Right atrium auricular region (tissue), 2 donors: ENCODE measurements at regions not wholly inside any gene's neighbourhood (a gene's known extent, or its start where the extent isn't known, plus 50 kb on each side); places are given as distances from the start of the nearest gene placed in this dataset.

Experiments used
- DNase-seq: peaks from one replicate; pipeline ENCODE4 v3.0.0-alpha.2; 2019; ENCODE audit warnings: low spot score
- H3K27ac ChIP-seq, 2 donors: fragments of 200-600 bp; sonication (generic); 1 replicate in 1 of 2; 2 replicates in 1 of 2; pipeline ENCODE4 v1.5.1; 2016 to 2019
- H3K27me3 ChIP-seq, 2 donors: fragments of 200-600 bp; sonication (generic); one replicate each; pipeline versions ENCODE4 v1.5.1 to v1.6.0; 2017 to 2019
- H3K36me3 ChIP-seq: fragments of 200-600 bp; sonication (generic); one replicate; pipeline ENCODE4 v1.5.1; 2016
- H3K4me1 ChIP-seq, 2 donors: fragments of 200-600 bp; sonication (generic); one replicate each; pipeline versions ENCODE4 v1.5.1 to v1.6.0; 2017 to 2019
- H3K4me3 ChIP-seq, 2 donors: fragments of 200-600 bp; sonication (generic); 1 replicate in 1 of 2; 2 replicates in 1 of 2; pipeline ENCODE4 v1.5.1; 2017 to 2019; ENCODE audit warnings: mild to moderate bottlenecking in 1 of 2, moderate library complexity in 1 of 2
- H3K9me3 ChIP-seq, 2 donors: fragments of 200-600 bp; sonication (generic); one replicate each; pipeline ENCODE4 v1.5.1; 2019
- CTCF ChIP-seq, 2 donors: fragments of 200-600 bp; sonication (generic); IDR thresholded peaks; one replicate each; pipeline ENCODE4 v1.5.1; 2019; ENCODE audit warnings: antibody characterized with exemption in 2 of 2

GRCh38 chr1:214853340-214853739, 229.2 kb upstream of the KCNK2 start:
- H3K4me3 ChIP-seq: no peak overlapping the region
- no peaks in the 10 kb centered on the region for H3K36me3 ChIP-seq
- TF ChIP-seq CTCF (IDR thresholded peaks at IDR 0.05): no peak
- no peaks in the 10 kb centered on the region for H3K4me1 ChIP-seq
- no peak for DNase-seq
- no peak overlapping the region for H3K27ac ChIP-seq
- no peaks in the 10 kb centered on the region for H3K27me3 ChIP-seq
- H3K9me3 ChIP-seq: peaks cover 0 to 10% of the 10 kb centered on the region in 2 donors

- DNase-seq: no peak
- Histone ChIP-seq H3K27ac (no peak overlapping the region), H3K4me3 (no peak overlapping the region), H3K27me3 (no peaks in the 10 kb centered on the region), H3K9me3 (peaks cover 0 to 10% of the 10 kb centered on the region in 2 donors), H3K4me1 (no peaks in the 10 kb centered on the region), H3K36me3 (no peaks in the 10 kb centered on the region)
- TF ChIP-seq CTCF (IDR thresholded peaks at IDR 0.05): no peak
These were observed 228.2 kb upstream of the KCNK2 start for GRCh38 chr1:214854126-214854875.

DNA sequence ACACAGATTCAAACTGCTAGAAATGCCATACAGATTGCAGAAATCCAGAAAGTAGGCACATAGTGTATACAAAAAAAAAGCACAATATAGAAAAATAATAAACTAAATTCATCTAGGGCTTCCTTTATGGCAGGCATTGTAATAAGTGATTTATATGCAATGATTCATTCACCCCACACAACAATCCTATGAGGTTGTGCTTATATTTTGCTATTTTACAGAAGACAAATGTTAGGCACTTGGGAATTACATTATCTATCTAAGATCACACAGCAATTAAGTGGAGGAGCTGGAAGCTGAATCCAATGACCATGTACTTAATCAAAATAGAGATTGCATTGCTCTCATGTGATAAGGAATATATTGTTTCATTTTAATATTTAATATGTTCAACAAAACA, 225.7 kb upstream of the KCNK2 start:
- H3K27me3 ChIP-seq: no peaks in the 10 kb centered on the region
- no peak for DNase-seq
- no peak overlapping the region for H3K27ac ChIP-seq
- H3K9me3 ChIP-seq: no peaks in the 10 kb centered on the region
- no peak overlapping the region for H3K4me3 ChIP-seq
- H3K36me3 ChIP-seq: no peaks in the 10 kb centered on the region
- no peaks in the 10 kb centered on the region for H3K4me1 ChIP-seq
- no peak for TF ChIP-seq CTCF (IDR thresholded peaks at IDR 0.05)

- no peak for TF ChIP-seq CTCF (IDR thresholded peaks at IDR 0.05)
- no peak overlapping the region for H3K4me3 ChIP-seq
These were observed 224.8 kb upstream of the KCNK2 start for GRCh38 chr1:214857716-214858115.

DNA sequence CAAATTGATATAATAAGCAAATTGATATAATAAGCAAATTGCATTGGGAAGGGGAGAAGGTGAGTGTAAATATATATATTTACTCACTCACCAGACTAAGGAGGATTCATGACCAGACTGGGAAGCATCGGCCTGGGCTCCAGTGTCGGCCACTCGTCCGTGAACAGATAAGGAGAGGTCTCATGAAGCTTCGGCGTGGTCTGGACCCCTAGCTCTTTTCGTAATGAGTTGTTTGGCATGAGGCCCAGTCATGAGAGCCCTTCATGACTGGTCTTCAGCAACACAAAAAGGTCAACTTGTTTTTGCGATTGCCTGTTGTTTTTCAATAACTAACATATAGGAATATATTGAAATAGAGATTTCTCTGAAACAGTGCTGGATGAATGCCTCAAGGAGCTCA, 222.9 kb upstream of the KCNK2 start:
- Histone ChIP-seq H3K27ac (no peak overlapping the region), H3K27me3 (no peaks in the 10 kb centered on the region), H3K4me1 (no peaks in the 10 kb centered on the region), H3K9me3 (no peaks in the 10 kb centered on the region), H3K4me3 (no peak overlapping the region), H3K36me3 (no peaks in the 10 kb centered on the region)
- DNase-seq: no peak
- TF ChIP-seq CTCF (IDR thresholded peaks at IDR 0.05): no peak

More at GRCh38 chr1:214857716-214858115, 224.8 kb upstream of the KCNK2 start:
- Histone ChIP-seq H3K36me3 (no peaks in the 10 kb centered on the region), H3K4me1 (no peaks in the 10 kb centered on the region), H3K27me3 (no peaks in the 10 kb centered on the region), H3K27ac (no peak overlapping the region), H3K9me3 (no peaks in the 10 kb centered on the region)
- no peak for DNase-seq

GRCh38 chr1:214861615-214862014, 220.9 kb upstream of the KCNK2 start:
- no peak for DNase-seq
- no peaks in the 10 kb centered on the region for H3K36me3 ChIP-seq
- H3K4me3 ChIP-seq: no peak overlapping the region
- H3K27ac ChIP-seq: no peak overlapping the region
- no peaks in the 10 kb centered on the region for H3K9me3 ChIP-seq
- TF ChIP-seq CTCF (IDR thresholded peaks at IDR 0.05): no peak
- no peaks in the 10 kb centered on the region for H3K4me1 ChIP-seq
- no peaks in the 10 kb centered on the region for H3K27me3 ChIP-seq
